Endothelial cell of umbilical vein (primary cell): ENCODE measurements at regions not wholly inside any gene's neighbourhood (a gene's known extent, or its start where the extent isn't known, plus 50 kb on each side); places are given as distances from the start of the nearest gene placed in this dataset.
"Not testable (repeated sequence)": the region's sequence is repeated elsewhere in the genome, so short reads cannot be mapped to it uniquely, and the experiment has no call there.

Source experiments
- CTCF ChIP-seq, 2 donors: IDR thresholded peaks; 1 replicate in 1 of 2; 2 replicates in 1 of 2; pipeline ENCODE4 v1.5.1; 2011; ENCODE audit warnings: low read length in 2 of 2, mild to moderate bottlenecking in 2 of 2, moderate library complexity in 2 of 2, control low read depth in 1 of 2, inconsistent platforms in 1 of 2, low read depth in 1 of 2; ENCODE audit not compliant: insufficient read depth in 1 of 2; ENCODE audit errors: extremely low read depth in 1 of 2
- JUN ChIP-seq: IDR thresholded peaks from 2 replicates; pipeline ENCODE4 v1.6.1; 2011; ENCODE audit warnings: borderline replicate concordance, low read depth; ENCODE audit not compliant: insufficient read length, insufficient read depth
- POLR2A ChIP-seq: IDR thresholded peaks from 2 replicates; pipeline ENCODE4 v1.6.1; 2012; ENCODE audit warnings: low read depth, mild to moderate bottlenecking, control low read depth, low read length
- POLR2AphosphoS5 ChIP-seq: IDR thresholded peaks from 2 replicates; pipeline ENCODE4 v1.6.1; 2012; ENCODE audit warnings: low read depth, mild to moderate bottlenecking, control low read depth, low read length, moderate library complexity; ENCODE audit not compliant: insufficient read depth

DNA sequence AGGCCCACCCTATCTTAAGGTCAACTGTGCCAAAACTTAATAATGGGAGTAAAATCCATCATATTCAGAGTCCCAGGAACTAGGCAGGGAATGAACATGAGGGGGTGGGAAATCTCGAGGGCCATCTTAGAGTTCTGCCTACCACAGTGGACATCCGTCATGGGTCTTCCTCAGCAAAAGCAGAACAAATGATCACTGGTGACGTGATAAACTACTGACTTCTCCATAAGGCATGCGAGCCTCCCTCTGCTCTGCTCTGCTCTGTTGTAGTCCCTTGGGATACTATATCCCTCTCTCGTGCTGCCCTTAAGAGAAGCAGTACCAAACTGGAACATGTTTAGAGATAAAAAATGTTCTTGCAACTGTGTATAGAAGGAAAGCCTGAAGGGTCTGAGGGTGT is 603.8 kb downstream of the TTLL7 start:
- TF ChIP-seq CTCF (IDR thresholded peaks at IDR 0.05; ENCODE audit: extremely low read depth in 1 of 2, insufficient read depth in 1 of 2, low read depth in 1 of 2, low read length in 2 of 2); POLR2AphosphoS5; JUN; POLR2A: not testable (repeated sequence)
